ENCODE measurements at regions not wholly inside any gene's neighbourhood (a gene's known extent, or its start where the extent isn't known, plus 50 kb on each side); places are given as distances from the start of the nearest gene placed in this dataset.

- DNase-seq = no peak
Observed at GRCh38 chr2:163456953-163457743, 278.7 kb downstream of the FIGN start.

DNA sequence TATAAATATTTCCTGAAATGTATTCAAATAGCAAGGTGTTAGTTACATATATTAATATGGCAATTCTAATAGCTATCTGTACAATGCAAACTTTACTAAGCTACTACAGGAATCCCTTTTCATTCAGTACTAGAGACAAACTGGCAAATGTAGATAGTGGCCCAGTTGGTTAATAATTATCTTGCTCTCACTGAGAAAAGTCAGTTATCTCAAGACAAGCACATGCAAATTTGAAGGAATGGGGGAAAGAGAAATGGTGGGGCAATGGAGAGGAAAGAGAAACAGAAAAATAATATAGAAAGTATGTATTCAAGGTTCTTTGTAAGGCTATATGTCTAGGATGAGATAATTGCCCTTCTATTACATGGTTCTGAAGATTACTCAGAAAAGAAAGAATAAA lies 280.0 kb downstream of the FIGN start:
- no peak for DNase-seq

DNA sequence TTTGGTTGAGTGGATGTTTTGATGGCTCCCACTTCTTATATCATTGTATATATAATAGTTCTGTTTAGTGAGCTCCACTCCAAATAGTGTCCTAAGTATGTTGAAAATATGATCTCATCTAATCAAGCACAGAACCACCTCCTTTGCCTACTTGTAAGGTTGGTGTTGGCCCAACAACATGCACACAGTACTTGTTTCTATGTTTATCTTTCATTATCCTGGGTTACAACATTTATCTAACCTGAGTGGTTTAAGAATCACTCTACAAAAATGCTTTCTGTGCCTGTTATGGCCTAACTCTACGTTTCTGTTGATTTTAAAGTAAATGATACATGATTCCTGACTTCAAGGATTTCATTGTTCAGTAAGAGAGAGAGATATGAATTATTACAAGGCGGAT lies 281.9 kb downstream of the FIGN start:
- DNase-seq = no peak

- no peak for DNase-seq
Observed at GRCh38 chr2:163441603-163442002, 294.2 kb downstream of the FIGN start.

DNA sequence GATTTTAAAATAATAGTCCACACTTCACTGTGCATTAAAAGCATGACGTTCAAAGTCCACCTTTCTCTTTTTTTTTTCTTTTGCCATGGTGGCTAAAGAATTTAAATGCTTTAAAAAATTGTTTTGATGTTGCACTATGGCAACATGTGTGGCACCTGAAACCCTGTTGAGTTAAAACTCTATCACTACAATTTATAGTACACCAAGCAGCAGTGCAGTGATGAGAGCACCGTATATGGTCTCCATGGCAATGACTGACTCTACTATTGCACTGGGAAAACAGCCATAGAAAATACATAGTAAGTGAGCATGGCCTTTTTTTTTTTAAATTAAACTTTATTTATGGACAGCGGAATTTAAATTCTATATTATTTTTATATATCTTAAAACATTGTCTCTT lies 298.8 kb downstream of the FIGN start:
- no peak for DNase-seq

DNA sequence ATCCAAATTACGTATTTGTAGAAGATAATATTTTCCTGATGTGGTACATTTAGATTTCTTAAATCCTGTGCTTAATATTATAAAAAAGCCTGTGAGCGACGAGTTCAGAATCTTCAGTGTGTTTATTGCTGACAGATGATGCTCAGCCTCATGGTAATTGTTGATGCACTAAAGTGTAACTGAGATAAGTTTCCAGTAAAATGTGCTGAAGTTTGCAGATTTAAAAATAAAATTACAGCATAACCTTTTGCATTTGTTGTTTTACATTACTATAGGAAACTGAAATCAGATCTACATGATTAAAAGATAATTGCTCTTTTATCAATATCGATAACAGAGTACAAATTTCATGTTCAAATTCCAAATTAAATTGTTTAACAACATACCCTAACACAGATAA lies 307.6 kb downstream of the FIGN start:
- DNase-seq = no peak

DNA sequence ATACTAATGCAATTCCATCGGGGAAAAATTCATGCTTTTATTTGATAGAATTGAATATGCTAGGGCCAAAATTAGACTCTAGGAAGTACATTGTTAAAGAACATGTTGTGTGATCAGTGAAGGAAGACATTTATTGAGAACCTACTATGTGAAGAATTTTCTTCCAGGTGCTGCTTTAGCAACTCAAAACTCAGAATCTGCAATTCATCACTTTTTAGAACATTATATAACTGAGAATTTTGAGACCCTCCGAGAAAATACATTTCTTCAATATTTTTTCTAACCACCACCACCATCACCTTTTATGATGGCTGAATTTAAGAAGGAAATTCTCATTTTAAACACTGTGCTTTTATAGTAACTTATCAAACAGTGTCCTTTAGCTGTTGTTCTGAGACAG lies 315.2 kb downstream of the FIGN start:
- no peak for DNase-seq

GRCh38 chr2:163419000-163419830 lies 316.6 kb downstream of the FIGN start:
- no peak for DNase-seq

- DNase-seq = no peak
Observed at GRCh38 chr2:163417596-163418337, 318.0 kb downstream of the FIGN start.

DNA sequence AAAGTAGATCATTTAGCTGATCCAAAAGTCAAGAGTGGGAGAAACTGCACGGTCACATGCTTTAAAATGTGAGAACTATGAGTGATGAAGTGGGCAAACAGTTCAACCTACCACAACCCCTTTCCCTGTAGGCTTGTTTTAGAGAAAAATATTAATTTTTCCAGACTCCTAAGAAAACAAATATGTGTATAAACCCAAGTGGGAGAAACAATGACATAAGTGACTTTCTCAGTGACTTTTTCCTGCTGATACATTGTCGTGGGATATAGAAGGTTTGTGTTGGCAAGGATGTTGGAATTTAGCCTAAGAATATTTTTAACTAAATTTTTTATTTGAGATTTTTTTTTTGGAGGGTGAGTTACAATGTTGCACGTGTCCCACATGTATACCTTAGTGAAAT lies 321.7 kb downstream of the FIGN start:
- no peak for DNase-seq

- no peak for DNase-seq
Observed at GRCh38 chr2:163407296-163407695, 328.5 kb downstream of the FIGN start.

- no peak for DNase-seq
Observed at GRCh38 chr2:163405298-163405697, 330.5 kb downstream of the FIGN start.

- no peak for DNase-seq
Observed at GRCh38 chr2:163401481-163401880, 334.3 kb downstream of the FIGN start.

GRCh38 chr2:163397451-163397850 lies 338.4 kb downstream of the FIGN start:
- no peak for DNase-seq

- DNase-seq = no peak
Observed at GRCh38 chr2:163395602-163396001, 340.2 kb downstream of the FIGN start.

GRCh38 chr2:163389838-163390237 lies 346.0 kb downstream of the FIGN start:
- DNase-seq = no peak

DNA sequence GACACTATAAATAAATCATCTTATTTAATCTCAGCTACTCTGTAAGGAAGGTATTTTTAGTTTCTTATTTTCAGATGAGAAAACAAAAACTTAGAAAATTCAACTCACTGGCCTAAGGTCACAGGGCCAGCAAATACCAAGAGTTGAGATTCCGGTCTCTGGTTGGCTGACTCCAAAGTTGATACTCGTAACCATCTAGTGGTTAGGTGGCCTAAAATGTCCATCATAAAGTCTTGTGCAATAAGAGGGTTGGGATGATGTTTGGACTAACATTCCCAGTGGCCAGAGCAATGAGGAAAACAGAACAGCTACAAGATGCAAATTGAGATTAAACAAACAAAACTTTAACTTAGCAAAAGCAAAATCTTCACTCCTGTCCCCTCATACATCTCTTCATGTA lies 360.3 kb downstream of the FIGN start:
- no peak for DNase-seq

- DNase-seq = no peak
Observed at GRCh38 chr2:163375070-163375469, 360.7 kb downstream of the FIGN start.

DNA sequence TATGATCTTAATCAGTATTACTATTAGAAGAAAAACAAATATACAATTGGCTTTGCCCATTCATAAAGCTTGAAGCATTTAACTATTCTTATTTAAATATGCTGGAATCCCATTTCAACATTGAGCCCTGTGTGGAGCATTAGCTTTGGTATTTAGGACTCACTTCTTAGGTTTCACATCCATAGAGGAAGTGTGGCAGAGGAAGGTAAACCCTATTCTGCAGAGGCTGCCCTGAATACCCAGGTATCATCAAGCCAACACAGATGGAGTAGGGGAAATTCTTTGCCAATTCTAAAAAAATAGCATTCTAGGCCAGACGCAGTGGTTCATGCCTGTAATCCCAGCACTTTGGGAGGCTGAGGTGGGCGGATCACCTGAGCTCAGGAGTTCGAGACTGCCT lies 361.5 kb downstream of the FIGN start:
- no peak for DNase-seq

GRCh38 chr2:163373496-163373895 lies 362.3 kb downstream of the FIGN start:
- DNase-seq = no peak

GRCh38 chr2:163370169-163370886 lies 365.5 kb downstream of the FIGN start:
- no peak for DNase-seq

DNA sequence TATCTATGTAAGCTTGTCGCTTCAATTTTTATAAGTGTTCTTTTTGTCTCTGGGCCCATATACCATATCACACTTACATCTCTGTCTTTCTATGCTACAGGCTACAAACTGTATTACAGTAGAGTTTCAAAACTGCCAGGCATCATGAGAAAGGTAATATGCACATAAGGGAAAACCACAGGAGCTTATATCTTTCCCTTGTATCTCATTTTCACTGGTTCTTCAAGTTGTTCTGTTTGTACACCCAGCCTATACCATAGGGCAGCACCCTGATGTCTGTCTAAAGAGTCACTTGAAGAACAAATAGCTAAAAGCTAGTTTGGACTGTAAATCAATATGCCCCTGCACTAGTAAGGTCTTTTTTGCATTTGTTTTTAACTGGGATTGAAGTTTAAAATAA lies 366.7 kb downstream of the FIGN start:
- DNase-seq = no peak

GRCh38 chr2:163368655-163369054 lies 367.2 kb downstream of the FIGN start:
- DNase-seq = no peak
